Neural crest cell (in vitro differentiated cells): ENCODE measurements at regions not wholly inside any gene's neighbourhood (a gene's known extent, or its start where the extent isn't known, plus 50 kb on each side); places are given as distances from the start of the nearest gene placed in this dataset.

ENCODE experiments used
- DNase-seq: peaks from one replicate; pipeline ENCODE4 v3.0.0; 2021; ENCODE audit warnings: low read depth, mixed read lengths, low spot score
- H3K27ac Mint-ChIP-seq: one replicate; pipeline ENCODE4 v1.8.0; 2021; ENCODE audit warnings: mild to moderate bottlenecking, mixed read lengths; ENCODE audit not compliant: unreplicated experiment
- H3K27me3 Mint-ChIP-seq: 2 replicates; pipeline ENCODE4 v1.8.0; 2021; ENCODE audit warnings: low read depth, mild to moderate bottlenecking, mixed read lengths
- H3K36me3 Mint-ChIP-seq: 2 replicates; pipeline ENCODE4 v1.8.0; 2021; ENCODE audit warnings: low read depth, mild to moderate bottlenecking, mixed read lengths
- H3K4me1 Mint-ChIP-seq: 2 replicates; pipeline ENCODE4 v1.8.0; 2021; ENCODE audit warnings: mixed read lengths
- H3K4me3 Mint-ChIP-seq: one replicate; pipeline ENCODE4 v1.8.0; 2021; ENCODE audit warnings: mild to moderate bottlenecking, mixed read lengths
- H3K9me3 Mint-ChIP-seq: 2 replicates; pipeline ENCODE4 v1.8.0; 2021; ENCODE audit warnings: mixed read lengths
- TF ChIP-seq, protein P1 (sequence below): fragments of 200-600 bp; sonication (generic); conservative IDR thresholded peaks from 2 replicates; pipeline ENCODE4 v1.5.0; 2021; ENCODE audit warnings: antibody characterized with exemption, mild to moderate bottlenecking

DNA sequence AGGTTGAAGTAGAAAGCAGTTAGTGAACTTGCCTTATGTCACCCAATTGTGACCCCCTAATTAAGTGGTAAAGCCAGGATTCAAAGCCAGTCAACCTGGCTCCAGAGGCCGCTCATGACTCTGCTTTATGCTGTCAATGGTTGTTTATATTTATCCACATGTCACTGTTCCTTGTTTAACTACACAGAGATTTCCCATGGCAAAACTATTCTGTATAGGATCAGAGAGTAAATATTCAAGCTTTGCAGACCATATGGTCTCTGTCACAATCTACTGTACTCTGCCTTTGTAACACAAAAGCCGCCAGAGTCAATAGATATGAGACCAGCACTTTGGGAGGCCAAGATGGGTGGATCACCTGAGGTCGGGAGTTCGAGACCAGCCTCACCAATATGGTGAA lies 371.7 kb upstream of the PTBP2 start:
- no peak overlapping the region for H3K27ac Mint-ChIP-seq
- no peaks in the 10 kb centered on the region for H3K36me3 Mint-ChIP-seq
- H3K4me3 Mint-ChIP-seq, result no peak overlapping the region
- no peaks in the 10 kb centered on the region for H3K4me1 Mint-ChIP-seq
- H3K27me3 Mint-ChIP-seq, result no peaks in the 10 kb centered on the region
- DNase-seq, result no peak
- no peaks in the 10 kb centered on the region for H3K9me3 Mint-ChIP-seq
- TF ChIP-seq, protein P1, sequence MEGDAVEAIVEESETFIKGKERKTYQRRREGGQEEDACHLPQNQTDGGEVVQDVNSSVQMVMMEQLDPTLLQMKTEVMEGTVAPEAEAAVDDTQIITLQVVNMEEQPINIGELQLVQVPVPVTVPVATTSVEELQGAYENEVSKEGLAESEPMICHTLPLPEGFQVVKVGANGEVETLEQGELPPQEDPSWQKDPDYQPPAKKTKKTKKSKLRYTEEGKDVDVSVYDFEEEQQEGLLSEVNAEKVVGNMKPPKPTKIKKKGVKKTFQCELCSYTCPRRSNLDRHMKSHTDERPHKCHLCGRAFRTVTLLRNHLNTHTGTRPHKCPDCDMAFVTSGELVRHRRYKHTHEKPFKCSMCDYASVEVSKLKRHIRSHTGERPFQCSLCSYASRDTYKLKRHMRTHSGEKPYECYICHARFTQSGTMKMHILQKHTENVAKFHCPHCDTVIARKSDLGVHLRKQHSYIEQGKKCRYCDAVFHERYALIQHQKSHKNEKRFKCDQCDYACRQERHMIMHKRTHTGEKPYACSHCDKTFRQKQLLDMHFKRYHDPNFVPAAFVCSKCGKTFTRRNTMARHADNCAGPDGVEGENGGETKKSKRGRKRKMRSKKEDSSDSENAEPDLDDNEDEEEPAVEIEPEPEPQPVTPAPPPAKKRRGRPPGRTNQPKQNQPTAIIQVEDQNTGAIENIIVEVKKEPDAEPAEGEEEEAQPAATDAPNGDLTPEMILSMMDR, result no peak

DNA sequence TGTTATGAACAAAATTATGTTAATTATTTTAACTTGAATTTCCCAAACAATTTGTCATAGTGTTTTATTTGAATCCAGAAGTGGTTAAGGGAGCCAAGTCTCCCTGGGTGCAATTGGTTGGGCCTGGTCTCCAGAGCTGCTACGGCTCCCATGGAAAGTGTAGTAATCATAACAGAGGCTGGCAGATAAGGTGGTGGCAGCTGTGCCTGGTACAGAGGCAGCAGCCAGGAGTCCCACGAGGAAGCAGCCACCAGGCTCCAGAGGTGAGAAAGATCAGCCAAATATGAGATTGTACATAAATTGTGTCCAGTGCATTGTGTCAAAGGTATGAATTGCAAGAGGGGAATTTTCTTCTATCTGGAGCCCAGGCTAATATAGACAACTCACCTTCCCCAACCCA lies 368.9 kb upstream of the PTBP2 start:
- DNase-seq, result no peak
- Mint-ChIP-seq H3K4me1 (no peaks in the 10 kb centered on the region), H3K27ac (no peak overlapping the region), H3K4me3 (no peak overlapping the region), H3K9me3 (no peaks in the 10 kb centered on the region), H3K27me3 (no peaks in the 10 kb centered on the region), H3K36me3 (no peaks in the 10 kb centered on the region)
- TF ChIP-seq, protein P1, result no peak

DNA sequence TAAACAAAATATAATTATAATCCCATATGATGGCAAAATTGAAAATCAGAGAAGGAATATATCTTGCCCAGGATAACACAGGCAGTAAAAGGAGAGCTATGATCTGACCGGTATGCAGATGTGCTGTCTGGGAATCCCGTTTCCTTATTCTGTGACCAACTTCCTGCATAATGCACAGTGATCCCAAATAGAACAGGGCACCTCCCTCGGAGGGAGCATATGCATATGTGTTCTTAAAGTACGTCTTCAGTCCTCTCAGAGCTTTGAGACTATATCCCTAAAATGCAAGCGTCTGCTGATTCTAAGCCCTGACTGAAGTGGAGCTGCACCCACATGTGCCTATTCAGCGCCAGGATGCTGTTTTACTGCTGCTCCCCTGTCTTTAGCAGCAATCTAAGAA lies 366.1 kb upstream of the PTBP2 start:
- Mint-ChIP-seq H3K27ac (no peak overlapping the region), H3K4me3 (no peak overlapping the region), H3K27me3 (no peaks in the 10 kb centered on the region), H3K36me3 (no peaks in the 10 kb centered on the region), H3K9me3 (no peaks in the 10 kb centered on the region), H3K4me1 (no peaks in the 10 kb centered on the region)
- TF ChIP-seq, protein P1, result no peak
- DNase-seq, result no peak

DNA sequence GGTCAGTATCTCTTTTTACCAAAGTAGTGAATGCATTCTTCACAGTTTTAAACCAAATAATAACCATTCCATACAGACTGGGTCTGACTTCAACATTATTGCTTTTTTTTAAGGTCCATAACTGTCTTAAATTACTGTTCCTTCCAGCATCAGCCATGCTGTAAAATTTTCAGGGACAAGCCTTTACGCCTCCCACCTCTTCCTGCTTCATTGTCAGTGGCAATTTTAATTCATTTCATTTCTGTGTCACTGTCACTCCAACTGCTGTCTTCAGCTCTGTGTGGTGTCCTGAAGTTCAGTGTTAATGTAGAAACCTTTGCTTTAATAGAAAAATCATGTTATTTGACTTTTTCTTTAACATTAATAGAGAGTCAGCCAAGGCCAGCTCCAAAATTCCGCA lies 365.6 kb upstream of the PTBP2 start:
- Mint-ChIP-seq H3K4me3 (no peak overlapping the region), H3K27me3 (no peaks in the 10 kb centered on the region), H3K4me1 (no peaks in the 10 kb centered on the region), H3K36me3 (no peaks in the 10 kb centered on the region), H3K27ac (no peak overlapping the region), H3K9me3 (no peaks in the 10 kb centered on the region)
- TF ChIP-seq, protein P1, result no peak
- no peak for DNase-seq

DNA sequence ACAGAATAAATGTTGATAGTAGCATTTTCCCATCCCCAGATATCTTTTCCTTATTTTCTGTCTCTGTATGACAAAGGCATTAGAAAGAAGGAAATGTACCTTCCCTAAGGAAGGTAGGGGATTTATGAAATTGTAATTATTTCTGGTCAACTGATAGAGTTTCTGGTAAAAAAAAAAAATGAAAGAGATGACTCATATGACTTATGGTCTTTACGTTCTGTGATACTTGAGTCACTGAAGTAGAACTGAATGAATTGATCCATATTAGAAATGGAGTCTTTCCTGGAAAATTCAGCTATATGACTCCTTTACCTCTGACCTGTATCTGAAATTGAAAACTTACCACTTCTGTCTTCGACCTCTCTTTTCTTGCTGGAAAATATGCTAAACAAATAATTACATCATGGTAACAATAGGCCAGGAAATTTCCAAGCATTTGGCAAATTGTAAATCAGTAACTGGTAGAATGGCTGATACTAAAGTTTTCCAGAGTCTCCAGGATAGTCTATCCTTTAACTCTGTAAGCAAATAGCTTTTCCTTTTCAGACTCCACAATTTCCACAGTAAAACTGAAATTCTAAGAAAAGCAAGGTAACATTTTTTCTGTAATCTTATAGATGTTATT lies 364.3 kb upstream of the PTBP2 start:
- Mint-ChIP-seq H3K27ac (no peak overlapping the region), H3K4me3 (no peak overlapping the region), H3K27me3 (no peaks in the 10 kb centered on the region), H3K36me3 (no peaks in the 10 kb centered on the region), H3K4me1 (no peaks in the 10 kb centered on the region), H3K9me3 (no peaks in the 10 kb centered on the region)
- DNase-seq, result no peak
- TF ChIP-seq, protein P1, result no peak

DNA sequence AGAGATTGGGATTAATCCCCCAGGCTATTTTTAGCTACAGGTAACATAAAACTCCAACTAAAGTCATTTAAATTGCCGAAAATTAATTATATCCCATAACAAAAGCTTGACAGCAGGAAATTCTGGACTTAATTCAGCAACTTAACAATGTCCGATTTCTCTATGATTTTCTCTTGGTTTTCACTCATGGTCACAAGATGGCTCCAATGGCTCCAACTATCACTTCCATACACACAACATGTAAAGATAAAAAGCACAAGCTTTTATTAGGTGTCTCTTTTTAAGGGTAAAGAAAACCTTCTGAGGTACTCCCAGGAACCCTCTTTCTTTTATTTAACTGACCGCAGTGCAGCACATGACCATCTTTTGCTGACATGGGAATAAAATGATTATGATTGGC lies 363.5 kb upstream of the PTBP2 start:
- Mint-ChIP-seq H3K4me3 (no peak overlapping the region), H3K36me3 (no peaks in the 10 kb centered on the region), H3K9me3 (no peaks in the 10 kb centered on the region), H3K27ac (no peak overlapping the region), H3K4me1 (no peaks in the 10 kb centered on the region), H3K27me3 (no peaks in the 10 kb centered on the region)
- TF ChIP-seq, protein P1, result no peak
- DNase-seq, result no peak
